Panc1 (cell line): ENCODE measurements at regions not wholly inside any gene's neighbourhood (a gene's known extent, or its start where the extent isn't known, plus 50 kb on each side); places are given as distances from the start of the nearest gene placed in this dataset.

Source experiments
- ATAC-seq: fragments of 200-7000 bp; cut with Tn5 transposase; 2 replicates; pipeline ENCODE4 v1.9.1; 2020; ENCODE audit warnings: mild to moderate bottlenecking, moderate library complexity
- BruUV-seq: library from RNA; stranded (reverse); fragments of 400-500 nt; replicated peaks from 2 replicates; lab custom pipeline; 2021; lab: Mats Ljungman, UMichigan
- CTCF ChIA-PET: fragments of 300-600 bp; sonication (Branson Sonifier 250); formaldehyde crosslinking; loops from one replicate; lab custom pipeline; 2022; ENCODE audit warnings: antibody characterized with exemption; lab: Charles Lee
- POLR2A ChIA-PET: fragments of 300-600 bp; sonication (Branson Sonifier 250); formaldehyde crosslinking; loops from one replicate; lab custom pipeline; 2022; ENCODE audit warnings: antibody characterized with exemption; lab: Charles Lee
- DNase-seq: peaks from one replicate; pipeline ENCODE4 v3.0.0-alpha.2; 2010; ENCODE audit warnings: low read depth, low spot score
- H3K27ac ChIP-seq: 2 replicates; pipeline ENCODE4 v1.5.1; 2011; ENCODE audit warnings: mild to moderate bottlenecking, low read length, inconsistent platforms
- H3K27me3 ChIP-seq: fragments of 200-500 bp; sonication (Bioruptor generic); 2 replicates; pipeline ENCODE4 v1.6.0; 2014; ENCODE audit warnings: low read length, inconsistent platforms; ENCODE audit not compliant: control insufficient read depth, insufficient read depth
- H3K36me3 ChIP-seq: fragments of 200-500 bp; sonication (Bioruptor generic); 2 replicates; pipeline ENCODE4 v1.5.1; 2014; ENCODE audit warnings: inconsistent platforms, mild to moderate bottlenecking, low read length, moderate library complexity; ENCODE audit not compliant: control insufficient read depth, insufficient read depth
- H3K4me1 ChIP-seq: 2 replicates; pipeline ENCODE4 v1.5.1; 2011; ENCODE audit warnings: inconsistent platforms, mild to moderate bottlenecking, low read length, moderate library complexity; ENCODE audit not compliant: control insufficient read depth, insufficient read depth
- H3K4me3 ChIP-seq, 2 experiments: 2 replicates each; pipeline ENCODE4 v1.5.1; 2011 to 2012; ENCODE audit warnings: low read depth in 2 of 2, low read length in 2 of 2, mild to moderate bottlenecking in 2 of 2, inconsistent platforms in 1 of 2, moderate library complexity in 1 of 2
- H3K9me3 ChIP-seq: fragments of 200-500 bp; sonication (Bioruptor generic); 2 replicates; pipeline ENCODE4 v1.5.1; 2014; ENCODE audit warnings: low read depth, mild to moderate bottlenecking, inconsistent platforms, low read length, moderate library complexity; ENCODE audit not compliant: control insufficient read depth, insufficient read depth
- CTCF ChIP-seq: fragments of 450-650 bp; IDR thresholded peaks from 2 replicates; pipeline ENCODE4 v1.5.1; 2017; ENCODE audit warnings: mild to moderate bottlenecking
- POLR2AphosphoS5 ChIP-seq: IDR thresholded peaks from 2 replicates; pipeline ENCODE4 v1.6.1; 2012; ENCODE audit warnings: mild to moderate bottlenecking, low read depth, low read length, moderate library complexity
- REST ChIP-seq, 2 experiments: IDR thresholded peaks; 2 replicates each; pipeline ENCODE4 v1.6.1; 2011 to 2012; ENCODE audit warnings: low read depth in 2 of 2, control low read depth in 1 of 2, low read length in 1 of 2, mild to moderate bottlenecking in 1 of 2, moderate library complexity in 1 of 2; ENCODE audit not compliant: insufficient read depth in 1 of 2
- SIN3A ChIP-seq: IDR thresholded peaks from 2 replicates; pipeline ENCODE4 v1.6.1; 2012; ENCODE audit warnings: low read depth, mild to moderate bottlenecking, low read length, moderate library complexity, borderline replicate concordance; ENCODE audit not compliant: insufficient read depth
- TCF7L2 ChIP-seq: IDR thresholded peaks from 2 replicates; pipeline ENCODE4 v1.6.1; 2011; ENCODE audit warnings: mild to moderate bottlenecking, low read depth, low read length, inconsistent platforms
- in situ Hi-C: cut with HindIII; loops from 2 replicates; pipeline ENCODE4 v1.10.0; 2016; ENCODE audit warnings: low sequenced_read_pairs, low pct_unique_long_range_greater_than_20kb
- intact Hi-C: fragments of 100-400 bp; cut with micrococcal nuclease; formaldehyde crosslinking; loops from one replicate; pipeline ENCODE4 v1.10.0; 2022; ENCODE audit not compliant: unreplicated experiment

- ChIA-PET POLR2A (no interaction called here), CTCF (no interaction called here)
- Histone ChIP-seq H3K4me1 (no peaks in the 10 kb centered on the region), H3K36me3 (no peaks in the 10 kb centered on the region), H3K27ac (no peak overlapping the region), H3K9me3 (no peaks in the 10 kb centered on the region), H3K4me3 (no peak overlapping the region), H3K27me3 (no peaks in the 10 kb centered on the region; the same call in 1 of the 2 replicates)
- DNase-seq = no peak
- intact Hi-C loops = no loop called here
- no TSS peak for BruUV-seq
- in situ Hi-C loops = no loop called here
- ATAC-seq = no peak
- TF ChIP-seq CTCF (no peak), REST (IDR thresholded peaks at IDR 0.05; ENCODE audit: insufficient read depth in 1 of 2, low read depth in 2 of 2, low read length in 1 of 2) (no peak), SIN3A (no peak), POLR2AphosphoS5 (no peak), TCF7L2 (no peak)
These were observed 249.7 kb upstream of the NPY start for GRCh38 chr7:24034251-24034650.

- Histone ChIP-seq H3K9me3 (no peaks in the 10 kb centered on the region), H3K27me3 (no peaks in the 10 kb centered on the region; the same call in 1 of the 2 replicates), H3K27ac (no peak overlapping the region), H3K4me1 (no peaks in the 10 kb centered on the region), H3K36me3 (no peaks in the 10 kb centered on the region), H3K4me3 (no peak overlapping the region)
- intact Hi-C loops (no loop called here), in situ Hi-C loops (no loop called here)
- no peak for TF ChIP-seq SIN3A
- no peak for TF ChIP-seq CTCF
- TF ChIP-seq POLR2AphosphoS5 = no peak
- TF ChIP-seq REST (IDR thresholded peaks at IDR 0.05; ENCODE audit: insufficient read depth in 1 of 2, low read depth in 2 of 2, low read length in 1 of 2) = no peak
- no peak for TF ChIP-seq TCF7L2
- DNase-seq (no peak), ATAC-seq (no peak)
- POLR2A ChIA-PET = no interaction called here
- BruUV-seq = no TSS peak
- CTCF ChIA-PET = no interaction called here
These were observed 248.5 kb upstream of the NPY start for GRCh38 chr7:24035366-24036032.
